HG02970 (cell line): ENCODE measurements at regions not wholly inside any gene's neighbourhood (a gene's known extent, or its start where the extent isn't known, plus 50 kb on each side); places are given as distances from the start of the nearest gene placed in this dataset.

Experiments used
- ATAC-seq: cut with Tn5 transposase; IDR thresholded peaks from one replicate; pipeline ENCODE4 v1.9.1; 2021; ENCODE audit warnings: mild to moderate bottlenecking, moderate library complexity, moderate number of reproducible peaks; ENCODE audit not compliant: unreplicated experiment, low FRiP score

GRCh38 chr18:24958001-24958400 lies 394.0 kb downstream of the ZNF521 start:
- ATAC-seq, result no peak

GRCh38 chr18:24959051-24959476 lies 392.9 kb downstream of the ZNF521 start:
- no peak for ATAC-seq

DNA sequence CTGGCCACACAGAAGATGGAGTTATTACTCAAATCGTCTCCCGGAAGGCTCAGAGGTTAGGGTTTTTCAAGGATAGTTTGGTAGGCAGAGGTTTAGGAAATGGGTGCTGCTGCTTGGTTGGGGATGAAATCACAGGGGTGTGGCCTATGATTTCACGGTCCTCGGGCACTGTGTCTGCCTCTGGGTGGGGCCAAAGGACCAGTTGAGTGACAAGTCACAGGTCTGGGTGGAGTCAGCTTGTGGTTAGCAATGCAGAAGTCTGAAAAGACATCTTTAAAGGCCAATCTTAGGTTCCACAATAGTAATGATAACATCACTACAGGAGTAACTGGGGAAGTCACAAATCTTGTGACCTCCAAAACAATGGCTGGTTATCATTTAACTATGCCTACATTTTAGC lies 387.8 kb downstream of the ZNF521 start:
- no peak for ATAC-seq

GRCh38 chr18:24968238-24968775 lies 383.7 kb downstream of the ZNF521 start:
- no peak for ATAC-seq

GRCh38 chr18:24972577-24972976 lies 379.4 kb downstream of the ZNF521 start:
- no peak for ATAC-seq

GRCh38 chr18:24974431-24974830 lies 377.5 kb downstream of the ZNF521 start:
- no peak for ATAC-seq

- ATAC-seq, result no peak
Measured at GRCh38 chr18:24975496-24976372, 376.2 kb downstream of the ZNF521 start.

DNA sequence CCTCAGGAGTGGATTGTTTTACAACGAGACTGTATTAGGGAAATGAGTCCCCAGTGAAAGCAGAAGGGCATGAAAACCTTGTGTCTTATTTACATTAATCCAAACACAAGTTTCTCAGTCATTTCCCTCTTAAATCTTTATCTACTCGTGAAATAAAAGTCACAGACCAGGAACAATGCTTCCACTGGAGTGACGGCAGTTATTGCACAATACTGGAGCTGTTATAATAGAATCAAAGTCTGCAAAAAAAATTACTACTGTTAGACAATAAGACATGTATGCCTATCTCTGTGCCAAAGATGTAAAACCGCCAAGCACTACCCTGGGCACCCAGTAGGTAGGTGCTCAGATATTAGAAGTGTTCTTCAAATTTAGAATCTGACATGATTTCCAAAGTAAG lies 375.5 kb downstream of the ZNF521 start:
- no peak for ATAC-seq

DNA sequence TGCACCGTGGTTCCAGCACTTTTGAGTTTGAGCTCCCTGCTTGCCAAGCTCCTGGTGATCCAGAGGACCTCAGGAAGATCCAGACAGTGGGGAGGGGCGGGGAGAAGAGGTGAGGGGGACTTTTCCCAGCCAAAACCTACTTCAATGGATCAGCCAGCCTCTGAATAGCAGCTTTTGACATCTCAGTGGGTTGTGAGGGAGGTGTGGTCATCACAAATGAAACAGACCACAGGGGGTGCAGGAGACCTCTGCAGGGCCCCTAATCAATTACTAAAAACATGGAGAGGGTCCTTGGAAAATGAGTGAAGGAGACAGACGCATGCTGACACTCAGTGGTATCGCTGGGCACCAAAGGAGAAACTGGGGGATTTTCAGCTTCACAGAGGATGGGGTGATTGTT lies 372.7 kb downstream of the ZNF521 start:
- ATAC-seq, result no peak

DNA sequence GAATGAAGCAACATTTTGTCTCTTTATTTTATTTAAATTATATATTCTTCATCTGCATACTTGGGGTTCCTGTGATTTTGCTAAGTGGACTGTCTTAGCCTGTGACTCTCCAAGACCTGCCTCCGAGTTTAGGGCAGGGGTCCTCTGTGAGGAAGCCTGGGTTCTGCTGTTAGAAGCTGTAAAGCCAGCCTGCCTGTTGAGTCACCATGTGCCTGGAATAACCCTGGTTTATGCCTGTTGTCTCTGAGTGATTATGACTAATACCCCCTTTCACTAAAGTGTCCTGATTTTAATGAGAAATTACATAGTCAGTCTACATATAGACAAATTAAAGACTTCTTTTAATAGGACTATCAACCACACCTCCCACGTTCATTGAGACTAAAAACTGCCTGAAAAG lies 369.1 kb downstream of the ZNF521 start:
- ATAC-seq, result no peak

DNA sequence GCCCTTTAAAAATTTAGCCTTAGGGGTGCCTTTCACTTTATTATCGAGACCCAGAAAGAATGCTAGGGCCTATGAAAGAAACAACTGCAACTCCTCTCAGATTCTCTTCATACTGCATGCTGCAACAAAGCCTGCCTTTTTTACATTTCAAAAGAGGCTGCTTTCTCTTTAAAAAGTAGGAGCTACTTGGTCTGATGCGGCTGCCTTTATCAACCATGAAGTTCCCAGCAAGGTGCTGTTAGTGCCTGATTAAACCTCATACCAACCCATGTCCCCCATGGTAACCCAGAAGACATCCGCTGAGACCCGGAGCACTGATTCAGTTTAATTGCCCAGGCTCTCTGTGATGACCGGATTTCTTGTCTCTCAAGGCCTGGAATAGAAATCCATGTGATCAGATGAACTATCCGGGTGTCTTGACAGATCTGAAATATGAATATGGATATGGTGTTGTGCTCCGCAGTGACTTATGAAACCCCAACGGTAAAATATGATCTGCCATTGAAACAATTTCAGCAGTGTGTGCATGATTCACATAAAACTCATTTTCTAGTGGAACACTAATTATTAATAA lies 368.3 kb downstream of the ZNF521 start:
- ATAC-seq, result no peak

- ATAC-seq, result no peak
Measured at GRCh38 chr18:24985586-24985985, 366.4 kb downstream of the ZNF521 start.

- no peak for ATAC-seq
Measured at GRCh38 chr18:24986666-24987302, 365.2 kb downstream of the ZNF521 start.

GRCh38 chr18:24987303-24988252 lies 364.4 kb downstream of the ZNF521 start:
- no peak for ATAC-seq

DNA sequence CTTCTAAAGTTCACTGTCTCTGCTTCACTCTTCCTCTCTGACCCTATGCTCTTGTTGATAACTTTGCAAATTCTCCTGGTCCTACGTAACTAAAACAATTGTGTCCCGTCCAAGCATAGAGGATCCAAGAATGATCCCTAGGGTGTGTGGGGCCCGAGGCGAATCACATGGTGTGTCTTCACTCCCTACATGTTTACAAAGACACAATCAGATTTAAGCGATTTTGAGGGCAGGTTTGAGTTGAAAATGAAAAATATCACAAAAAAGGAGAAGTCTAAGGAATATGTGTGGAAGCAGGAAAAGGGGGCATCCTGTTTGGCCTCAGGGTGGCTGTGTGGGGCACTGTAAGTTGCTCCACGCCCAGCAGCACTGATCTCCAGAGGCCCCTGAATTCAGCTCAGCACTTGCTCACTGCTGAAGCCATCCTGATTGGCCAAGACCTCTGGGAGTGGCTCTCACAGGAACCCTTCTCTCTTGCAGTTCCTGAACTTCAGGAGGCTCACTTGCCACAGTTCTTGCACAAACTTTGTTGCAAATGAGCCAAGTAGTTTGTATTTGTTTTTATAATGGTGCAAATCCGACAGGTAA lies 363.6 kb downstream of the ZNF521 start:
- no peak for ATAC-seq

- no peak for ATAC-seq
Measured at GRCh38 chr18:24989760-24990593, 362.0 kb downstream of the ZNF521 start.

GRCh38 chr18:24990671-24991134 lies 361.3 kb downstream of the ZNF521 start:
- ATAC-seq, result no peak

DNA sequence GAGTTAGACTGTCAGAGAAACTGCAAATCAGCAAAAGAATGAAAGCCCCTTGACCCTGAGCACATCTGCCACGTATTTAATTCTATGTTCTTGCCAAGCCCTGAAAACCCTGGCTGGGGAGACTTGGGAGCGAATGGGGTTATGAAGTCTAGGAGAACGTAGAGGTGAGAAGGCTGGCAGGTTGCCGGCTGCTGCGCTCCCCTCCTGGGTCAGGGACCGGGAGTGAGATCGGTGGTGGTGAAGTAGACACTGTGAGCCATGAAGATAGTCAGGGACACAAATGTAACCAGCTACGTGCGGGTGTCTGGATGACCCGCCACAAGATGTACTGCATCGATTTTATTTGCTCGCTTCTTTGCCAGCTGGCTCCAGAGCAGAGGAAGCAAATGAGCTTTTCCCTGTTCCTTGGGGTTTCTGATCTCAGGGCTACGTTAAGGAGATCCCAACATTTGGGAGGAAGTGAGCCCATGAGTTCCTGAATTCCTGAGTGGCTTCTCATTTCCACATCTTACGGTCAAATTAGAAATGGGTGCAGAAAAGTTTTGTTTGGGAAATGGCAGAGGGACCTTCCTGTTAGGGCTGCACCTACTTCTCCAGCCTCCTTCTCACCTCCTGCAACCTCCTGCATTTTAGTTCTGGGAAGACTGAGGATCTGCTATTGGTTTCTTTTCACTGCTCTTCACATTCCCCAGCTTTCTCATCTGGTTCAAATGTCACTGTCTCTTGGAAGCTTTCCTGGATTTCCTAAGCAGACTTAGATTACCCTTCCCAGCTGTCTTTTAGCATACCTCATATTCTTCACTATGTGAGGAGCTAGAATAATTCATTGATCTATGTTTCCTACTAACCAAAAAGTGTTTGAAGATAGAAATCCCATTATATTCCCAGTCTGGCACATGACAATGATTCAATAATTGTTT lies 360.6 kb downstream of the ZNF521 start:
- no peak for ATAC-seq
